NCI-H2227 treated with DMSO at 0.1 percent for 48 hours (cell line): ENCODE measurements at regions not wholly inside any gene's neighbourhood (a gene's known extent, or its start where the extent isn't known, plus 50 kb on each side); places are given as distances from the start of the nearest gene placed in this dataset.

Experiments used
- DNase-seq: peaks from one replicate; lab custom pipeline; 2025; lab: John Stamatoyannopoulos, UW

- DNase-seq, result no peak
Measured at GRCh38 chr10:29117781-29118180, 171.1 kb upstream of the LYZL1 start.

- DNase-seq, result no peak
Measured at GRCh38 chr10:29119374-29119773, 169.5 kb upstream of the LYZL1 start.

- DNase-seq, result no peak
Measured at GRCh38 chr10:29120216-29120615, 168.7 kb upstream of the LYZL1 start.

- DNase-seq, result no peak
Measured at GRCh38 chr10:29124864-29125263, 164.0 kb upstream of the LYZL1 start.

GRCh38 chr10:29127037-29127700, 161.7 kb upstream of the LYZL1 start:
- no peak for DNase-seq

- DNase-seq, result no peak
Measured at GRCh38 chr10:29127731-29128130, 161.1 kb upstream of the LYZL1 start.

- no peak for DNase-seq
Measured at GRCh38 chr10:29130190-29130673, 158.6 kb upstream of the LYZL1 start.

DNA sequence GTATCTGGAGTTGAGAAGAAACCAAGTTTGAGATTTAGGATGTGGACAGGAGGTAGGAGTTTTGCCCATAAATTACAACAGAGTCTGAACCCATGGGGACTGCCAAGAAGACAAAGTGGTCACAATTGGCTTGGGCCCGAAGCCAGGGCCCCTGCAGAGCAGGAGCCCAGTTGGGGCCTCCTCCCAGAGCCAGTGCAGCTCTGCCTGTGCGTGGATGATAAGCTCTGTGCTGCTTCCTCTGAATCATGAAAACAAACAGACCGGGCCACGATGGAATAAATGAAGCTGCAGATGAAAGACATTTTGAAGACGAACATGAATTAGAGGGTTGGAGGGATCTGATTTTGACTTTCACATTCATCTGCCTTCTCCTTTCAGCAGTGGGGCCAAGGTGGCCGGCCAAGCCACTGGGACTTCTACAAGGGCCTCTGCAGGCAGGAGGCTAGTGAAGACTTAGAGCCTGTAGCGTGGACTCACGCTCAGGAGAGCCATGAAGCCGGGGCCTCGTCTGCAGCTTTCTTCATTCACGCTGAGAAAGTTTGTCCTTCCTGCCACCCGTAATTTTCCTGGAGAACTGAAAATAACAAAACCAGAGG, 156.8 kb upstream of the LYZL1 start:
- no peak for DNase-seq

DNA sequence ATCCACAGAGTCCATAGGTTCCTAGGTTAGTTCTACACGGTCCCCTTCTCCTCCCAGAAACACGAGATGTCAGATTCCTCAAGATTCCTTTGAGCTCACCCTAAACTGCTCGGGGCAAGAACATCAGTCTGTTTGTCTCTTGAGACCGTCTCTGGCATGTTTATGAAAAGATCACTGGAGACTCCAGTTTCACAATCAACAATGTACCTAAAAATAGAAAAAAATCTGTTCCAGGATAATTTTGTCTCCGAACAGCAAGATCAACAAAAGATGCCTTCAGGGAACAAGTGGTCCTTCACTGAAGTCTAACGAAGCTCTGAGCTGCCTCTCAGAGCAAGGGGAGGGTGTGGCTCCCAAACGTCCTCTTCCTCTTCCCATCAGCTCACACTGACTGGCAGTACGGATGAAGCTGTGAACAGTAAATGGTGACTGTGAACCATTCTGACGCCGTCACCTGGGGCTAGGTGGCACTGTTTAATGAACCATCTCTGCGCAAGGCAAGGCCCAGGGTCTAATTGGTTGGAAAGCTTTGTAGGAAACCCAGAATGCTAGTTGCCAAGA, 156.2 kb upstream of the LYZL1 start:
- DNase-seq, result no peak

DNA sequence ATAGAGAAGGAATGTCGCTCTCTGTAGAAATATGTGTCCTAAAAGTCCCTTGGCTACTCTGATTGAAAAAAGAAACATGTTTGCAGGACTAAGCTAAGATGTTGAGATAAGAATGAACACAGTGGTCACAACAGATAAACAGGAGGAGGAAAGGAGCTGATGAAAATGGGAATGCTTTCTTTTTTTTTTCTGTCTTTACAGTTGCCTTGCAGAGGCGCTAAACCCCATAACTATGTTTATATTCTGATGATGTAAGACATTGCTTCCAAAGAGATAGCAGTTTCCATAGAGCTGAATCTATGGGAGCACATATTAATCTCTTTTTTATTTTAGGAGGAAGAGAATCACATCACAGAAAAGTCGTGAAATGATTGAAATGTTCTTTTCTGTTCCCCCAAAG, 153.5 kb upstream of the LYZL1 start:
- DNase-seq, result no peak

DNA sequence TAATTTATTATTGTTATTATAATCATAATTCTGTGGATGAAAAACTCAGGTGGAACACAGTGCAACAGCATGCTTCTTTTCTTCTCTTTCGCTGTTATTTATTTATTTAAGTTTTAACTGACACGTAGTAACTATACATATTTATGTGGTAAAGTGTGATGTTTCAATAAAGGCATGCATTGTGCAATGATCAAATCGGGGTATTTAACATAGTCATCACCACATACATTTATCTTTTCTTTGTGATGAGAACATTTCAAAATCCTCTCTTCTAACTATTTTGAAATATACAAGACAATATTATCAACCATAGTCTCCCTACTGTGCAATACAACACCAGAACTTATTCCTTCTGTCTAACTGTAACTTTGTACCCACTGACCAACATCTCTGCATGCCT, 152.5 kb upstream of the LYZL1 start:
- DNase-seq, result no peak

DNA sequence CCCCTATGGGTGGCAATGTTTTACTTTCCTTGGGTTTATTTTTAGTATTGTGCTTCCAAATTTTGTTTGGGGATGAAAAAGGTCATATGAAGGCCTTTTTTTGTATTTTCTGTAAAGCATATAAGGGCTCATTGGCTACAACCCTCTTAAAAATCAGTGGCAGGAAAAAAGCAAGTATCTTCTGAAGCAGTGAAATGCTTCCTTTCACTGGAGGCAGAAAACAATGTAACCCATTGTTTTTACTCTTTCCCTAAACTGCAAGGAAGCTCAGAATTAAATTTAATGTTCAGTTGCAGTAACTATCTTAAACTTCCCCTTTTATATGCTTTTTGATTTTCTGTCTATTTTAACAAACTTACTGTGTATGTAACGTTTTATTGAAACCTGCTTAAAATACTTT, 148.7 kb upstream of the LYZL1 start:
- no peak for DNase-seq

- DNase-seq, result no peak
Measured at GRCh38 chr10:29140991-29141390, 147.9 kb upstream of the LYZL1 start.

DNA sequence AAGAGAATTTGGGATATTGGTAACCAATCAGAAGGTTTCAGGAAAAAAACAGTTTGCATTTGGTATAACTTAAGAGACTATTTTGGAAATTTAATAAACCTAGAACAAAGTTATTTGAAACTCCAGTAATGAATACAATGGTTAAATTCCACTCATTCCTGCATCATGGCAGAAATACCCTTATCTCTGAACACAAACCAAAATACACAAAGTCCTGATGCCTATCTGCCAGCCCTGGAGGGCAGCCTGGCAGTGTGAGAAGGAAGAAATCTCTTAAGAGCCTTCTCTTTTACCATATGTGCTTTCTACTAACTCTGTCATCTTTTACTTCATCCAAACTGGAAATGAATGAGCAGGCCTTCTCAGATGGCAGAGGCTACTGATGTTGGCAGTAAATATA, 147.1 kb upstream of the LYZL1 start:
- no peak for DNase-seq

DNA sequence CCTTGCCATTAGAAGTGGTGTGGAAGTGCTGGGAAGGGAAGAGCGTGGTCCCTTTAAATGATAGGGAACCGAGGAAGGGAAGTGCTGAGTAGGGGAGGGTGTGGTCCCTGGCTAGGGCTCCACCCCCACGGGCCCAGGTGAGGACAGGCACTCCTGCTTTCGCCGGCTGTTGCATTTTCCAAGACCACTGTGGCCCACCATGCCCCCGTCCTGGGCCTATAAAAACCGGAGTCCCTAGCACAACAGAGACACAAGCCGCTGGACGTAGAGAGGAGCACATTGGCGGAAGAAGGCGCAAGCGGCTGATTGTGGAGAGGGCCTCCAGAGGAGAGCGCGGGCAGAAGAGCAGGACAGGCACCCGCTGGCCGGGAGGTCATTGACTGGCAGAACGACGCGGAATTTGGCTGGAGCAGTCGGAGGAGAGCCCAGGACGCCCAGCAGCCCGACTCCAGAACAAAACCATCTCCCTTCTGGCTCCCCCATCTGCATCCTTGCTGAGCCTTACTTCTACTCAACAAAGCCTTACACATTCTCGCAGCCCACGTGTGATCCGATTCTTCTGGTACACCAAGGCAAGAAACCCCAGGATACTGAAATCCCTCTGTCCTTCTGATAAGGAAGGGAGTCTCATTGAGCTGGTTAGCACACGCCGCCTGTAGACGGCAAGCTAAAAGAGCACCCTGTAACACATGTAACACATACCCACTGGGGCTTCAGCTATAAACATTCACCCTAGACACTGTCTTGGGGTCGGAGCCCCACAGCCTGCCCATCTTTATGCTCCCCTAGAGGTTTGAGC, 146.2 kb upstream of the LYZL1 start:
- no peak for DNase-seq

DNA sequence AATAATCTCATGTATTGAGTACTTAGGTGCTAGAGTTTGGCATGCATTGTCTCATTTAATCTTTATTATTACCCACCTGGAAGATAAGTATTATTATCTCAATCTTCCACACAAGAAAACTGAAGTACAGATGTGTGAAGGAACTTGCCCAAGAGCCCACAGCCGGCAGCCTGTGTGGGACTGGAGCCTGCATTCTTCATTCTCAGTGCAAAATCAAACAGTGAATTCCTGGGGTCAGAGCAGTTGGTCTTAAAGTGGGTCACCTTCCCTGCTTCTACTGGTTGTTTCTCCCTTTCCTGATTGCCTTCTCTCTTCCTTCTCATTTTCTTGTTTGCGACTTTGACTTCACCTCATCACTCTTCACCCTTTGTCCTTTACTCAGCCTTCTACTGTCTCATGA, 144.7 kb upstream of the LYZL1 start:
- no peak for DNase-seq

GRCh38 chr10:29146311-29147100, 142.4 kb upstream of the LYZL1 start:
- DNase-seq, result no peak

DNA sequence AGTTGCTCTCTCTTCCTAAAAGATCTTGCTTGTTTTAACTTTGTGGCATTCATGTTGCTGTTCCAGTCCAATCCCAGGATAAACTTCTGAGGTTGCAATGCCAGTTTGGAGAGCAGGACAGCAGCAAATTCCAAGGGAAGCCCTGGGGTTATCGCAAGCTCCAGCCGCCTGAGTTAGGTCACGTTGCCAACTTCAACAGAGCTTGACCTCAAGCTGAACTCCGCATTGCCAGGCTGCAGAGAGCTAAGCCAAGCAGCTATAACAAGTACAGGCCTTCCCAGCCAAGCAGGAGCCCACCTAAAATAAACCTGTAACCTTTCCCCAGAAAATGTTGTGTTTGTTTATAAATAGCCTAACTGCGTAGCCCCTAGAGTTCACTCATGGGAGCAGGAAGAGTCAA, 138.9 kb upstream of the LYZL1 start:
- no peak for DNase-seq

DNA sequence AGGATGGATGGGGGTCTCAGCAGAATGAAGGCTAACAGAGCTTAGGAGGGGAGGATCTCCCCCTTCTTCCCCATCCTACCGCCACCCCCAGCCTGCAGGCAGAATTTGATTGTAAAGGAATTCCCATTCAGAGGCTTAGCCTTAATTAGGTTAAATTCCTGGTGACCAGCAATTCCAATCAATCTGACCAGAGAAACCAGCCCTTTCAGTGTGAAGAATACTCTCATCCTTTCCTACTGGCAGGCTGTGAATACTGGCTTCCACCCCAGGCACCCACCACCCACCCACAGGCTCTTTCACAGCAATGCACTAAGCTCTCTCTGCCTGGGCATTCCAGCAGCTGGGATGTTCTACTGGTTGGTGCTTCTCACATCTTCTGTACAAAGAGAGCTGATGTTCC, 137.9 kb upstream of the LYZL1 start:
- DNase-seq, result no peak

DNA sequence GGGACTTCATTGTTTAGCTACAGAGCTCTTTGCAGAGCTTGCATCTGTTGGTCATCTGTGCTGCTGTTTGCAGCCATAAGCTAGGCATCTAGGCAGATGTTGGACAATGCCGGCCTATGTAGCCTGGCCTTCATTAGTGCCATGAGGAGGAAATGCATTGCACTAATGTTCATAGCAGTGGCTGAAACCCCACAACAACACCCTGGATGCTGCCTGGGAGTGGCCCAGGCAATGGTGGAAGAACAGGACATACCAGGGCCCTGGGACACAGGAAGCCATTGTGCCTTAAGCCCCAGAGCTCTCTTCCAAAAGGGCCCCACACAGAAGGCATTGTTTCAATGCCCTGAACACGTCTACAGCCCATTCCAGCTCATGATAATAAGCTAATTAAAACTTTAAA, 131.5 kb upstream of the LYZL1 start:
- no peak for DNase-seq

GRCh38 chr10:29158066-29158465, 130.8 kb upstream of the LYZL1 start:
- DNase-seq, result no peak

GRCh38 chr10:29160150-29160617, 128.7 kb upstream of the LYZL1 start:
- no peak for DNase-seq
